Fibroblast of skin of scalp (primary cell): ENCODE measurements at regions not wholly inside any gene's neighbourhood (a gene's known extent, or its start where the extent isn't known, plus 50 kb on each side); places are given as distances from the start of the nearest gene placed in this dataset.

ENCODE experiments used
- DNase-seq: peaks from one replicate; pipeline ENCODE4 v3.0.0-alpha.2; 2013

DNA sequence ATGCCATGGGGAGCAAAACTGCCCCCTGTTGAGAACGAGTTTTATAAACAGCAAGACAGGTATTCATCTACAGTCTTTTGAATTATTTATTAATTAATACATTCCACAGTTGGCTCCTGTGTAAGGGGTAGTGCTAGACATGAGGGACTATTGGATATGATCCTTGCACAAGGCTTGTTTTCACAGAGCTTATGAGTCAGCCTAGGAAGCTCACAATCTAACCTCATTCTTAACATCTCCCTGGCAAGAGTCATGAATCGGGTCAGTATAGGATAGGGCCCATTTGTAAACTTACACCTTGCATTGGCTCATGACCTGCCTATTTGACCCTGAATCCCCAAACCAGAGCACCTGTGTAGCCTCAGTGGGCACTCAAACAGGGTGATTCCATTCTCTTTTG lies 209.1 kb upstream of the HCCS start:
- peak; percentile 49 for DNase-seq

DNA sequence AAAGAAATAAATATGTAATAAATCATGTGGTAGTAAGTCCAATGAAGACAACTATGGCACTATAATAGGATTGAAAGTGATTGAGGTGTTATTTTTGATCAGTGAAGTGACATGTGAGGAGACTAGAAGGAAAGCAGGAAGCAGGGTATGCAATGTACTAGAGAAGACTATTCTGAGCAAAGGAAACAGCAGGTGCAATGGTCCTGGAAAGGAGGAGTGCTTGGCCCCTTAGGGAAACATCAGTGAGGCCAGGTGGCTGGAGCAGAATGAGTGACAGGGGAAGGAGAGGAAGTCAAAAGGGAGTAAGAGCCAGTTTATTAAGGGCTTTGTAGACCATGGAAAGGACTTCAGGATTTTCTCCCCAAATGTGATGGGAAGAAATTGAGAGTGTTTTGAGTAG lies 207.6 kb upstream of the HCCS start:
- no peak for DNase-seq

DNA sequence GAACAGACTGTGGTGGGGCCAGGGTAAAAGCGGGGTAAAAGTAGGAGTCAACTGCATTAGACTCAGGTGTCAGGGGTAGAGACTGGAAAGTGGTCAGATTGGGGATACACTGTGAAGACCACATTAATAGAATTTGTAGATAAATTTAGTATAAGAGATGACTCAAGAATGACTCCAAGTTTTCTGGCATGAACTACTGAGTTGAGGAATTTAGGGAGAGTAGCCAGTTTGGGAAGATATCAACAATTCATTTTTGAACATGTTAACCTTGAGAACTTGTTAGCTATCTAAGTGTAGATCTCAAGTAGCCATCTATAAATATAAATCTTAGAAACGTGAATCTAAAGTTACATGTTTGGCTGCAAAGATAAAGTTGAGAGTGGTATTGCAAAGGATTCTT lies 206.9 kb upstream of the HCCS start:
- peak; percentile 59 for DNase-seq

DNA sequence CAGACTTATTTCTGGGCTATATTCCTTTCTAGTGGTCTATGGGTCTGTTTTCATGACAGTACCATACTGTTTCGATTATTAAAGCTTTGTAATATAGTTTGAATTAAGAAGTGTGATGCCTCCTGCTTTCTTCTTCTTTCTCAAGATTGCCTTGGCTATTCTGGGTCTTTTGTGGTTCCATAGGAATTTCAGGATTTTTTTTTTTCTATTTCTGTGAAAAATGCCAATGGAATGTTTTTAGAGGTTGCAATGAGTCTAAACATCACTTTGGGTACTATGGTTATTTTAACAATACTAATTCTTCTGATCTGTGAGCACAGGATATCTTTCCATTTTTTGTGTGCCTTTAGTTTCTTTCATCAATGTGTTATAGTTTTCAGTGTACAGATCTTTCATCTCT lies 204.3 kb upstream of the HCCS start:
- DNase-seq = peak; percentile 54

DNA sequence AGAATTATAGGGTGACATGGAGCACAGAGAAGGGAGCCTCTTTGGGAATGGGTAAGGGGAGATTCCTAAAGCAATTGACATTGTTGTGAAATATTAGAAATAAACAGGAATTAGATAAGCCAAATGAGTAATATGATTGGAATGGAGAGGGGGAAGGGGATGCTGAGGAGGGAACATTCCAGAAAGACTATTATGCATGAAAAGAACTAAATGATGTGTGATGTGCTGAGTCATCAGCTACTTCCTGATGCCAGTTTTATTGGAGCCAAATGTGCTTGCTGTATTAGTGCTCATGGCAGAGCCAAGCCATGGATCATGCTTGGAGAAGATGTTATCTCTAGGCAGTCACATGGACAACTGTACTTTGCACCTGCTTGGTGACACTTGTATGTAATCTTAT lies 189.0 kb upstream of the HCCS start:
- peak; percentile 86 for DNase-seq

DNA sequence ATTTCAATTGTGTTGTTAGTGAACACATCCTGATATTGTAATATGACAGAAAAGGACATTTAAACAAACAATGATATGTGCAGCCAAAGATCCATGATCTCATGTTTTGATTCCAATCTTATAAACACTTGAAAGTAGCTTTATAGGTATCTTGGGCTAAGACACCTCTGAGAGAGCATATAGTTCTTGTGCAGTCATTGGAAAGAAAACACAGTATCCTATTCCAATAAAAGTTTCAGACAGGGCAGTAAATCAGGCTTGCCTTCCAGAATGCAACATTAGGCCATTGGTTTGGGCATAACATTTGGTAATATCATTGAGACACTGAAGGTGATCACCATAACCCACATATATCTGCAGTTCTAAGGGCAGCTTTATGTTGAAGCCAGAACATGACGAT lies 188.3 kb upstream of the HCCS start:
- no peak for DNase-seq

DNA sequence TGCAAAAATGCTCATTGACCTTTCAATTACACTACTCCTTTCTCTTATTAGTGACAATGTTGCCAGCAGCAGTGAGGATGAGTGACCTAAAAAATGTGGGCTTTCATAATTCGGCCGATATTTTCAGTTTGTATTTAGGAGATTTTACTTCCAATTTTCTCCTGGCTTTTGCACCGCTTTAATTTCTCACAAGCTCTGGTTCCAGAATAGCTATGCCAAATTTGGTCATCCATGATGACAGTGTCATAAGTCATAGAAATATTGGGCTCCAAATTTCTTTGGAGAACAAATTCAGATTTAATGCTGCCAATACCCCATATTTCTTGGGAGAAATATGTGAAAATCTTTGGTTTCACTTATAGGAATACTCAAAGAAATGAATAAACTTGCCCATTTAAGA lies 187.7 kb upstream of the HCCS start:
- DNase-seq = no peak

DNA sequence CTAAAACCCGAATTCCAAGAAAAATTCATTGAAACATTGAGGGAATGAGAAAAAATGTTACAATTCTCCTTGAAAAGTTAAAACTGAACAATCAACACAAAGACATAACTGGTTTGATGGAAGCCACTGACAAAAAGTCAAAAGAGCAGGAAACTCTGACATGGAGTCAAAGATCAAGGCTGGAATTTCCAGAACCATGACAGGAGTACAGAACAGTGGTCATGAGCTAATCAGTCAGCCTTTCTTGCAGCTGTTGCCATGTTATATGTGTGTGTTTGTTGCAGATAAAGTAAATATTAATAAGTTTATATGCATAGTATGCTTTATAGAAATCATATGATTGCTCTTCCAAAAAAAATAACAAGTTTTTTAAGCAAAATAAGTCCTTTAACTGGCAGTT lies 184.7 kb upstream of the HCCS start:
- DNase-seq = no peak

DNA sequence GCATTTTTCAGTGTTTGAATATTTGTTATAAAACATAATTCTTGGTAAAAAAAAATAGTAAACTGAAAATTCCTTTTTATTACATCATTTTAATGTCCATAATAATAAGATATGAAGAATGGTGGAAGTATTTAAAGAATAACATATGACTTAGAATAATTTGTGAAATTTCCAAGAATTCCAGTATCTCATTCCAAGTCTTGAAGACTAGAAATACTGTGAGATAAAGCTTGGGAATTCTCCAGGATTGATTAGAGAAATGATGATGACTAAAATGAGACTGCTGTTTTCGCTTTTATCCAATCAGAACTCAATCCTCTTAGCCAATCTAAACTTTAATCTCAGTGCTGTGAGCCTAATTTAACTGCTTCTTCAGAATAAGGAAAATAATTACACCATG lies 184.2 kb upstream of the HCCS start:
- DNase-seq = peak; percentile 89

DNA sequence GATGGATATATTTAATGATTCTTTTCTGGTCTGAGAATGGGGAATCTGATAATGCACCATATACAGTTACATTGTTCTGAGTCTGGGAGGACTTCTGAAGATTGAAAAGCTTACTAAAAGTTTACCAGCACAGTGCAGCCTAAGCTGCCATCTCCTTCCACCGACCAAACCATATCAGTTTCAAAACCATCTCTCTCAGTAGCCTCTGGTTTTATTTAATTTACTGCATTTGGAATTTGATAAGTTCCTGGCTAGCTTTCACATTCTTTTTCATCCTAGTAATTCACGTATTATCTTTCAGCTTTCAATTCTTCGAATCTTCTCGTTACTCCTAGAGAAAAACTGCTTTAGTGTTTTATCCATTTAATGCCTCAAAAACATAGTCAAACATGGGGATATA lies 181.4 kb upstream of the HCCS start:
- DNase-seq = peak; percentile 33

DNA sequence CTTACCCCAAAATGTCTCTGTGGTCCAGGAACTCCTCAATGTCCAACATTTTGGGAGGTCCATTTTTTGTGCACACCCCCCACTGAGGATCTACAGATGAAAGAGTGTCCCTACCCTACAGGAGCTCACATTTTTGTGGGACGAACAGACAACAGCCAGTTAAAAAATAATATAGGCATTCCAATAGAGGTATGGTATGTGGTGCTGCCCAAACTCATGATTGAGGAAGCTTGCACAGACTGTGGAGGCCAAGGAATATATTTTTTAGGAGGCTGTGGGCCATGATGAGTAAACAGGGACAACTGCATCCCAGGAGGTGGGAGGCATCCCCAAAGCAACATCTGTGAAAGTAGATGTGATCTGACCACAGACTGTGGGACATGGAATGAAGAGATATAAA lies 181.0 kb upstream of the HCCS start:
- peak; percentile 69 for DNase-seq

DNA sequence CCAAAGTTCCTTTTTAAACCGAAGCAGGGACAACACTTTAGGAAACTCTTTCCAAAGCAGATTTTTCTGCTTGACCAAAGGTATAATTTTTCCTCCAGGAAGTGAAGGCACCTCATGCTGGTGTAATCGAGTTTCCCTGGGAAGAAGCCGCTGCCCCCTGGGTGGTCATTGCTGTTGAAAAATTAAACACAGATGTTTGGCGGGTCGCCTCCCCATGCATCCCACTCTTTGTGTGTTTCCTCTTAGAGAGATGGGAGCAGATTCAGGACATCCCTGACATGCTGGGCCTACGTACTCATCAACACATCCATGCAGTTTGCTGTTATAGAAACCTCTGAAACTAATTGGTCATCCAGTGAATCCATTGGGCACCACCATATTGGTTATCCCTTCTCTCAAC lies 179.2 kb upstream of the HCCS start:
- peak; percentile 58 for DNase-seq

DNA sequence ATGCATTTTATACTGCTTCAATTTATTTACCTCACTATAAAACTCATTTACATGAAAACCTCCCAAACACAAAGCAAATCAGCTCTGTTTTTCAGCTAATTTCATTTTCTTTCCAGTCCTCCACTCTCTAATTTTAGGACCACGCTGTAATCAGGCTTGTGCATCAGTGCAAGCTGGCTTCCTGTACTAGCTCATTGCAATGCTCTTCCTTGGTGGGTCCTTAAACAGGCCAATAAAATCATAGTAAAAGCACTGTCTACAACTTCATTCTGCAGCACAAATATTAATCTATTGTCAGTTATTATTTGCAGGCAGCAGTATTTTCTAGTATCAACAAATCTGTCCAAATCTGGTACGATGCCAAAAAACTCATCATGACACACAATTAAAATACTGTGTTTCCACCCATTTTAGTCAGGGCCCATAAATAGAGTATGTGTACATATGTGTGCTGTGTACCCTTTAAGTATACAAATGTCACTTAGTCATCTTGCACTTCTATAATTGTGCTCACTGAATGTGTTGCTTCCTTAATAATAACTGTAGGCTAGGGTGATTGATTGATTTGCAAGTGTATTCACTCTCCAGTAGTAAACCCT lies 178.2 kb upstream of the HCCS start:
- peak; percentile 30 for DNase-seq

DNA sequence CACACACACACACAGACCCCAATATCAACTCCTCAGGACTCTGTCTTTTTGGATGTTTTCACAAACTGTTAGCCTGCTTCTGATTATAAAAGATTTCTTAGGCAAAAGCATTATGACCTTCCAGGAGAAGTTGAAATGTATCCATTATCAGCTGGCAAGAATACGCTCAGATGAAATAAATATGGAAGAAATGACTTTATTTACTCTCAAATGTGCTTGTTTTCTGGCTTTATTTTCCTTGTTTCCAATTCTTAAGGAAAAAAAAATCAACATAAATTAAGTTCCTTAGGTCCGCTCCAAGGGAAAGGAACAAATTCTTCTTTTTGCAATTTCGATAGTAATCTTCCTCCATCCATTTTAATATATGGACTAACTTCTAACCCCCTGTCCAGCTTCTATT lies 175.6 kb upstream of the HCCS start:
- no peak for DNase-seq

DNA sequence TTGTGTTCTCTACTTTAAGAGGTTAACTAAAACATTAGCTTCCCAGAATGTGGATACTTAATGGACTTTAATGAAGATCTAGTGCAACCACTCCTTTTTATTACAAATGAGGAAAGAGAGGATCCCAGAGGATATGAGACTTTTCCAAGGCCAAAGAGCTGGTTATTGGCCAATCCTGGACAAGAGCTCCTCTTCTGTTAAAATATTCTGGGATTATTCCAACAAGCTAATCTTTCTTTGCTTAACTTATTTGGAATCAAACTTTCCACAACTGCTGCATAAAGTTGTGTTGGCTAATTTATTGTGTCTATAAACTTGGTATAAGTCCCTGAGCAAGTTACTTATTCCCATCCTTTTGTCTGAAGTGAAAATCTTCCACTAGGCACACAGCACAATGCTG lies 174.2 kb upstream of the HCCS start:
- no peak for DNase-seq

DNA sequence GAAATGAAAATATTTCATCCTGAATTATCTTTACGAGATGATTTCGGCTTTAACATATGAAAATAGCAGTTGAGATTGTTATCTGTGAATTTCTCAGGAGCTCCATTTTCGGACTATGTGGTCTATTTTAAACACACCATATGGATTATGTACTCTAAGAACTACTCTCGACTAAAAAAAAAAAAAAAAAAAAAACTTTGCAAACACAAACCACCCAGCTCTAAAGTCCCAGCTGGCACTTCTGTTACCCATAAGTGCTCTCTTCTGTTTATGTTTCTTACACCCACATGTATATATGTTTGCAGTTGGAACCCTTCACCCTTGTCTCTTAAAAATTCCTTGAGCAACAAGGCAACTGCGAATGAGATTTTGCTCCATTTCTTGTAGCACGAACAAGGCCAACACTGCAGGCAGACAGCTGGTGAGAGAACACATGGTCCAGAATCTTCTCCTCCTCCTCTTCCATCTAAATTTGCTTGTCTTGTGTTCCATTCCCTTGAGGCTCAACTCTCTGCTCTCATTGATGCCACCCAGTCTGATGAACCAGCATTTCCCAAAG lies 172.7 kb upstream of the HCCS start:
- DNase-seq = no peak

DNA sequence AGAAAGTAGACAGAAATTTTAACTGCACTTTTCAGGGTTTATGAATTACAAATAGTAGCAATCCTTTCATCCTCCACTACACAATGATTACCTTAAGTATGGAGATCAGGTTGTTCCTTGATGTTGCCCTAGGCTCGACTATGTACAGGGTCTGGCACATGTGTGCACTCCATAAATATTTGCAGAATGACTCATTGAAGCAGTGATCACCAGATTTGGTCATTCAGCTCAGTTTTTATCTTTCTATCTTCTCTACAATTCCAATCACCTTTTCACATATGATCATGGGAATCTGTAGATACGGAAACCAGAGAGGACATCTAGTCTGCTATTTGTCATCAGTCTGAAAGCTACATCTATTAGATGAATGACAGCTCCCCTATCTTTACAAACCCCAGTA lies 171.7 kb upstream of the HCCS start:
- no peak for DNase-seq

DNA sequence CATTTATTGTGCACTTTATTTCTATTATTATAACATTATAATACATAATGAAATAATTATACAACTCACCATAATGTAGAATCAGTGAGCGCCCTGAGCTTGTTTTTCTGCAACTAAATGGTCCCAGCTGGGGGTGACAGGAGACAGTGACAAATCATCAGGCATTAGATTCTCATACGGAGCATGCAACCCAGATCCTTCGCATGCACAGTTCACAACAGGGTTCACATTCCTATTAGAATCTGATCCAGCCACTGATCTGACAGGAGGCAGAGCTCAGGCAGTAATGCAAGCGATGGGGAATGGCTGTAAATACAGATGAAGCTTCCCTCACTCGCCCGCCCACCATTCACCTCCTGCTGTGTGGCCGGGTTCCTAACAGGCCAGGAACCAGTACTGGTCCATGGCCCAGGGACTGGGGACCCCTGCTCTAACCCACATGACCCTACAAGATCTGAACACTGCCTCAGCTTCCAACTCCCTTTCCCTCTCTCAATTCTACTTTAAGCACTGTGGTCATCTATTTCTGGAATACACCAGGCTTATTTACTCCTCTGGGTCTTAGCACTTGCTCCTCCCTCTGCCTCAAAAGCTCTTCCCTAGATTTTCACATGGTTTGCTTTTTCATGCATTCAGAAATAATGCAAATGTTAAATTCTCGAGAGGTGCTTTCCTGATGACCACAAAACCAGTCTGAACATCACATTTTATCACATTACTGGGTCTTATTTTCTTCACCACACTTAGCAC lies 166.8 kb upstream of the HCCS start:
- DNase-seq = peak; percentile 82

DNA sequence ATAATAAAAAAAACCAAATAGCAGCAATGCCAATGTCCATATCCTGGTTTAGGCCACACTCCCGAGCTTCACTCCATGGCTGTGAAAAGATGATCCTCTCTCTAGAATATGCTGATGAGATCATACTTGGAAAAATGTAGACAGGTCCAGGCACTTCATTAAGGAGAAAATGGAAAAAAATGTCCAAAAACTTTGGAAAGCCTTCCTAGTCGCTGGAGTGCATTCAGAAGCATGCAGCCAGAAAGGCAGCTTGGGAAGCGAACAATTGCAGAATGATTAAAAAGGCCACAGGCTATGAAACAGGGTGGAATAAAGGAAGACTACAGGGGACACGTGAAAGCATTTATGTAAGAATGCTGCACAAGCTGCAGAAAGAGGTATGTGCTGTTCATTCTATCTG lies 165.6 kb upstream of the HCCS start:
- DNase-seq = peak; percentile 77

DNA sequence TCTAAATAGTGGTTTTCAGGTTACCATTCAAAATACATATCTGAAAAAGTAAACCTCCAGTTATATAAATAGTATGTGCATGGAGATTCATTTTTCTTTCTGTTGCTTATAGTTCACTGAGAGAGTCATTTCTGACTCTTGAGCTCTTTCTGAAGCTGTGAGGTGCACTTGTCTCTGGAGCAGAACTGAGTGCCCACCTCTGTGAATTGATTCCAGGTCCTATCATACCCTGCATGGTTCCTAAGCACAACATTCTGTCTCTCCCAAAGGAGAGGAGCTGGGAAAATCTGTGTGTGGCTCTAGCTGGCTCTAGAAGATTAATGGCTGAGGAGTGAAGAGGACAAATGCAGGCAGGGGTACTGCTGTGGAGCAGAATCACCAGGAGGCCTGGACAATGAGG lies 161.6 kb upstream of the HCCS start:
- no peak for DNase-seq

DNA sequence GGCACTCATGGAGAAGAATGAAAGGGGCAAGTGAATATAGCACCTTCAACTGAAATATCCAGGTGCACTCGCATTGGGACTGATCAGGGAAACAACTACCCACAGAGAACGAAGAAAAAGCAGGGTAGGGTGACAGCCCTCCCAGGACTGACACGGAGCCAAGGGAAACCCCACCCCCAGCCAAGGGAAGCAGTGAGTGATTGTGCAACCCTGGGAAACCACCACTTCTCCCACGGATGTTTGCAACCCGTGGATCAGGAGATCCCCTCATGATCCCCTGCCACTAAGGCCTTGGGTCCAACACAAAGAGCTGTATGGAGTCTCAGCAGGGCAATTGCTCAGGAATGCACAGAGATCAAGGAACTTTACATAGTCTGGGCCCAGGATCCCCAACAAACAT lies 158.5 kb upstream of the HCCS start:
- DNase-seq = no peak

DNA sequence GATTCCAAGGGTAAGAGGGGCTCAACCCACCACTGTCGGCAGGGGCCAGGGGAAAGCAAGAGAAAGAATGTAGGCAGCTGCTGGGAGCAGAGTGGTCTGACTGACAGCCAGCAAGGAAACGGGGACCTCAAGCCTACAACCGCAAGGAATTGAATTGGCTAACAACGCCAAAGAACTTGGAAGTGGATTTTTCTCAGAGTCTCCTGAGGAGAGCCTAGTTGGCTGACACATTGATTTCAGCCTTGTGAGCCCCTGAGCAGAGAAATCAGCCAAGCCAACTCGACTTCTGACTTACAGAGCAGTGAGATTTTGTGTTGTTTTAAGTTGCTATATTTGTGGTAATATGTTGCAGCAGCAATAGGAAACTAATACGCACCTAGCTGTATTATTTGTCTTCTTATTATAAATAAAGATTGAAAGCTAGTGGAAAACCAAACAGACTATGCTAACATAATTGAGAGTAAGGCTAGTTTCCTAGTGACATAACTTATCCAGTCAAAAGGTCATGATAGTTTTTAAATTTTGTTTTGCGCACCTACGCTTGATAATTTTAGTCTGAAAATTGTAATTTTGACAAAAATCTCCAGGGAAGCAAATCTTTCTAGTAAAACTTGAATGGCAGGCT lies 145.8 kb upstream of the HCCS start:
- DNase-seq = peak; percentile 4

DNA sequence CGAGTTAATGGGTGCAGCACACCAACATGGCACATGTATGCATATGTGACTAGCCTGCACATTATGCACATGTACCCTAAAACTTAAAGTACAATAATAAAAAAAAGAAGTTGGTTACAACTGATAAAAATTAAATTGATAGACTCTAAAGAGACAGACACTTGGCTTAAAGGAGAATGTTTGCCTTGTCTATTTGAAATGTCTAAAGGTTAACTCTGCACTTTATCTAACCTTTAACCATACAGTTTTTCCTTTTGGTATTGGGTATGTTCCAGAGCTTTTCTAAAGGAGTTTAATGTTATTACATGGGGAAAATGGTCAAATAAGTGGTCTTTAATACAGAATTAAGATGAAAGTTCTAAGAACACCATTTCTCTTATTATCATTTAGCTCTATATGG lies 145.1 kb upstream of the HCCS start:
- no peak for DNase-seq

DNA sequence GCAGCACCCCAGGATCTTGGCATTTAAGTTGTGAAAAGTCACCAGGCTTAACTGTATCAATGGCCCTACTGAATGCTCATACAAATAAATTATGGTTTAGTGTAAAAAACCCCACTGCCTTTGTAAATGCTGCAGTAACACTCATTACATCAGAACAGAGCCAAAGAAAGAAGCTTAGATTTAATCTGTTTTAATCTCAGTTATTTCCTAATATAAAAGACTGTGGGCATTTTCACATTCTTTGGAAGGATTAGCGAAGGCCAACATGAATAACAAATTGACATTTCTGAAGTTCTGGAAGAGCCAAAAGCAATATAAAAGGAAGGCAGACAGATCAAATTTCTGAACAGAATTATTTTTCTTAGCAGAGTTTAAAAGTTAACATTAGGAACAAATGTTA lies 140.0 kb upstream of the HCCS start:
- peak; percentile 60 for DNase-seq
